Stimulated activated CD4-positive, alpha-beta T cell treated with anti-CD3 and anti-CD28 coated beads, Interleukin-12 subunit alpha, Interleukin-12 subunit beta, amount 100 ng/mL, for 48 hours (primary cell): ENCODE measurements at regions not wholly inside any gene's neighbourhood (a gene's known extent, or its start where the extent isn't known, plus 50 kb on each side); places are given as distances from the start of the nearest gene placed in this dataset.

Experiments used
- DNase-seq, 3 donors: peaks; one replicate each; pipeline ENCODE4 v3.0.0-alpha.2; 2020; ENCODE audit warnings: low read depth in 2 of 3, low spot score in 1 of 3

GRCh38 chr22:49334449-49334789 lies 493.3 kb downstream of the BRD1 start:
- no peak for DNase-seq

DNA sequence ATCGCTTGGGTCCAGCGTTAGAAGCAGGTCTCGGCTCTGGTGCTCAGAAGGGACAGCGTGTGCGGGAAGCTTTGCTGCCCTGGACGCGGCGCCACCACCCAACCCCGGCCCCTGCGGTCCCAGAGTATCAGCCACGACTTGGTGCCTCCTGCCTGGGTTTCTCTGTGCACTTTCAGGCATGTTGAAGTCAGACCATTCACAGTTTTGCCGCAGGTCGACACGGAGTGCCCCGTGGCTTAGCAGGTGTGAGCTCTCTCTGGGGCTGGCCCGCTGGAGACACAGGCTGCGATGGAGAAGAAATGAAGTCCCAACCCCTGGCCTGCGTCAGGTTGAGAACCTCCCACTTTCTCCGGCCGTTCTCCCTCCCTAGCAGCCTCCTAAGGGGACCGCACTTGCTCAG lies 494.5 kb downstream of the BRD1 start:
- no peak for DNase-seq

- no peak for DNase-seq
Observed at GRCh38 chr22:49332691-49333090, 495.0 kb downstream of the BRD1 start.

- no peak for DNase-seq
Observed at GRCh38 chr22:49331878-49332277, 495.8 kb downstream of the BRD1 start.

GRCh38 chr22:49331223-49331815 lies 496.4 kb downstream of the BRD1 start:
- DNase-seq, result no peak

DNA sequence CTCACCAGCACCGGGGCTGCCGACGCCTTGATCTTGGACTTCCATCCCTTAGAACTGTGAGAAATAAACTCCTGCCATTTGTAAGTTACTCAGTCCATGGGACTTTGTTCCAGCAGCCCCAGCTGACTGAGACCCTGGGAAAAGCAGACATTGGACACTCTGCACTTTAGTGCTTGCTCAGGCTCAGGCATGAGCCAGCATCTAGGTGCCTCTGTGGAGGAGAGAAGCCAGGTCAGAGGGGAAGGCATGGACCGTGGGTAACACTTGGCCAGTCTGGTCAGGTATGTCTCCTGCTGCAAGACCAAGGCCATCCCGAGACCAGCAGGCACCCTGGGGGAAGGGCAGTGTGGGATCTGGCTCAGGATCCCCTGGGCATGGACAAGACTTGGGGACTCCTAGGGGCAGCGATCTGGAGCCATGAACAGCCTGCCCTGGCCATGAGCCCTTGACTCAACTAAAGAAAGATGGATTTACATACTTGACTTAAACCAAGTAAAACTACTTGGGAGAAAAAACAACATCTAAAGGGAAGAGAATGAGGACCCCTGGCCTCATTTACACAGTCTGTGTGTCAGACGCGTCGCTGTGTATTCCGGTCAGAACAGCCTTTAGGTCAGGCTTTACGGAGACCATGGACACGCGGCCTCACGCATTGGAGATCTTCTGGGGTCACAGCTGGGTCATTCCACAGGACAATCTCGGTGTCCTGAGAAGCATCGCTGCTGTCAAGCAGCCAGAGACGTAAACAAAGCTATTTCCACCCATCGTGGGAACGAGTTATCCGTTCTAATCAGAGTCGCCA lies 497.1 kb downstream of the BRD1 start:
- DNase-seq, result no peak

DNA sequence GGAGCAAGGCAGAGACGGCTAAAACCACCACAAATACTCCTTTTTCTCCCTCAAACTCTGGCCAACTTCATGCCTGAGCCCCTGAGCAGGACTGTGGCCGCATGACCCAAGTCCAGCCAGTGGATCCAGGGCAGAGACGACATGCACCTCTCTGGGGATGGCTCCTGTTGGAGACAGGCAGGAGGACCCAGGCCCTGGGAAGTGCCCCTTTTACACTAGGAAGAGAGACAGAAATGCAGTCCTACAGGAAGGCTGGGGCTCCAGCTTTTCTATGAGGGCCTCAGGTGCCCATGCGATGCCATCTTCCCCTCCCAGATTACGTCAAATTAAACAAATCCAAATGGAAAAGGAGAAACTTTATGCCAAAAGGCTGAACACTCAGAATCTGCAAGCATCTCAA lies 498.0 kb downstream of the BRD1 start:
- no peak for DNase-seq

- no peak for DNase-seq
Observed at GRCh38 chr22:49328630-49329405, 498.9 kb downstream of the BRD1 start.

GRCh38 chr22:49328118-49328475 lies 499.6 kb downstream of the BRD1 start:
- DNase-seq, result no peak

DNA sequence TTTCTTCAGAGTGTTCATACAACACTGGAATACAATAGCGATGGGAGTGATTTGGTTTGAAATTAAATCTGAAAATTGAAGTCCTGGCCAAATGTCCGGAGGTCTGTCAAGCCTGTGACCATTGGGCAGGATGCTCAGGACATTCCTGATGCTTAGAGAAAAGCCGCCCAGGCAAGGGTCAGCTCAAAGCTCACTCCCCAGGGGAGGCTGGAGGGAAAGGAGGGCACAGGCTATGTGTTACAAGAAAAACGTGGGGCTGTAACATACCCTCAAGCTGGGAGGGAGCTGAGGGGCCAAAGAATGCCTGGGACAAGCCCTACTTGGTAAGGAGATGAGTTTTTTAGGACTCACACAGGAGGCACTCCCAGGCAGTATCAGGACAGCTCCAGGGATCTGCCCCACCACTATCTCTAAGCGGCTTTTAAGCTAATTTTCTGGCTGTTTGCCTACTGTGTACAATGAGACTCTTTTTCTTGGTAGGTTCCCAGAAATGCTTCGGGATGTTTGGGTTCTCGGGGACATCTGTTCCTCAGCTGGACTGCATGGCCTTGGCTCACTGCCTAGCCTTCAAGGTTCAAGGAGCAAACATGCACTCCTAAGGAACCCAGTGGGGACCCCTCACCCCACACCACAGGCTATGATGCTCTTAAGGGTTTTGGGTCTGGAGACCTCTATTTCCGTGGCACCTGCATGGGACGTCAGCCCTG lies 500.1 kb downstream of the BRD1 start:
- DNase-seq, result no peak

DNA sequence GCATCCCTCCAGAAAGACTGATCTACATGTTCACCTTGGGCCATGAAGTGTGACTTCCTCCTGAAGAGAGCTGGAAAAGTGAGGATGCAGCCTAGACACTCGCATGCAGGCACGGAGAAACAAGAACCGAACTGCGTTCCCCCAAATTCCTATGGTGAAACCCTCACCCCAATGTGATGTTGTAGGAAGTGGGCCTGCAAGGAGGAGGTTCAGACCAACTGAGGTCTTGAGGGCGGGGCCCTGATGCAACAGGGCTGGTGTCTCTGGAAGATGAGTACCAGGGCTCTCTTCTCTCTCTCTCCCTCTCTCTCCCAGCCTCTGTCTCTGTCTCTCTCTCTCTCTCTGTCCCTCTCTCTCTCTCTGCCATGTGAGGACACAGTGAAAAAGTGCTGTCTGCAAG lies 501.1 kb downstream of the BRD1 start:
- no peak for DNase-seq

DNA sequence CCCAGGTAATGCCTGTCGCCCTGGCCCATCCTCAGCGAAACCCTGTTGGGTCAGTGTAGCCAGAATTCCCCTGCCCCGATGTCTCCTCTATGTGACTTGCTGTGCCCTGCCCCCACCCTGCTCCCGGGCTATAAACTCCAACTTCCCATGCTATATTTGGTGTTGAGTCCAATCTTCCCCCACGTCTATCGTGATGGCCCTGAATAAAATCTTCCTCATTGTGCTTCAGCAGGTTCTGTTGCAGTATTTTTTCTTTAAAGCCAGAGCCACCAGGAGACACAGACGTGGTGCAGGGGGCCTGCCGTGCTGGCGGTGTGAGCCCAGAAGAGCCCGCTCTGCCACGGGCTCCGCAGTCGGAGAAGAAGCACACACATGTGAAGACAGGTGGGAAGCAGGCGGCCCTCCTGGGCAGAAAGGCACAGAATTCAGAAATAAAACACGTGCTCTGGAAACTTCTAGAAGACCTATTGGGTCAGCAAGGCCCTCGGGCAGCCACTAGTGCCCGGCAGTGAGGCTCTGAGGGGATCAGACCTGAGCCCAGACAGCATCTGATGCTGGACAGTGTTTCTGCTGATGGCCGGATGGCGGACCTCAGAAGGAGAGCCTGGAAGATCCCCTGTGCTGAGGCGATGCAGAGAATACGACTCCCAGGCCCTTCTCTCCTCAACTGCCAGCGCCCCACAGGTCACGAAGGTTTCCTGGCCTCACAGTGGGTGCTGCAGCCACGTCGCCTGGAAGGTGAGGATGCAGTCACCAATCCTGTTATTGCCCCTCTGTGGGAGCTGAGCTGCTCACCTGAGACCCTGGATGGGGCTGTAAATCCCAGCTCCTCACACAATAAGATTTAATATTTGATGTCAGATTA lies 501.9 kb downstream of the BRD1 start:
- DNase-seq, result no peak

DNA sequence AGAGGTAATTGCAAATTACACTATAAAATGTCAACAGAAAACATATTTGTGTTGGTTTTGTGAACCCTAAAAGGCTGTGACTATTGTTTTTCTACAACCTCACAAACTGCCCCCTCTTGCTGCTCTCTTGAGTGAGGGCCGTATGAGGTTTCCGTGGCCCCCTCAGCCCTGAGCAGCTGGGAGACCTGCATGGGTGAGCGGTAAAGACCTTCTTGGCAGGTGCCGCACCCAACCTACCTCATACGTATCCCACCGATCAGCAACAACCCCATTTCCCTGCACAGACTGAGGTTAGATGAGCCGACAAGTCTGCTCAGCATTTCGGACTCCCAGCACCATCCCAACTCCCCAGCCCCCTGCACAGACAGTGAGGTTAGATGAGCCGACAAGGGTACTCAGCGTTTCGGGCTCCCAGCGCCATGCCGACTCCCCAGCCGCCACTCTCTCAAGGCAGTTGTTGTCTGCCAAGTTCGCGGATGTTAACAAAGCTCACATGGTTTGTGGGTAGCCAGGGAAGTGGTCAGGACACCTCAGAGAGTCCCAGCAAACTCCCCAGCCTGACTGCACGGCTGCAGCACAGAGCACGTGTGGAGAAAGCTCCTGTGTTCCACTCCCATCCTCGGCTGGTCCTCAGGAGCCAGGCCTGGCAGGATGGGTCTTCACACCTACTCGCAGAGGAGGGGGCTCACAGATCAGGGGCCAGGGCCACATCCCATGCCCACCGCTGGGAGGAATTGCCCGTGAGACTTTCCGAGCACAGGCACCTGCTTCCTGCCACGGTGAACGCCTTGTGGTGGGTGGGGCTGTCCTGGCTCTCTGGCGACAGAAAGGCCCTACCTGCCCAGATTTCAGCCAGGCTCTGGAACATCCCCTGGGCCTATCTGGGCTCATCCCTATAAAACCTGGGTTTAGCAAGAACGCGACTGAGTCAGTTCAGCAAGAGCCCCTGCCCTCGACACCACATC lies 502.9 kb downstream of the BRD1 start:
- DNase-seq, result no peak

- DNase-seq, result no peak
Observed at GRCh38 chr22:49323751-49324415, 503.8 kb downstream of the BRD1 start.

GRCh38 chr22:49322861-49323622 lies 504.6 kb downstream of the BRD1 start:
- no peak for DNase-seq

DNA sequence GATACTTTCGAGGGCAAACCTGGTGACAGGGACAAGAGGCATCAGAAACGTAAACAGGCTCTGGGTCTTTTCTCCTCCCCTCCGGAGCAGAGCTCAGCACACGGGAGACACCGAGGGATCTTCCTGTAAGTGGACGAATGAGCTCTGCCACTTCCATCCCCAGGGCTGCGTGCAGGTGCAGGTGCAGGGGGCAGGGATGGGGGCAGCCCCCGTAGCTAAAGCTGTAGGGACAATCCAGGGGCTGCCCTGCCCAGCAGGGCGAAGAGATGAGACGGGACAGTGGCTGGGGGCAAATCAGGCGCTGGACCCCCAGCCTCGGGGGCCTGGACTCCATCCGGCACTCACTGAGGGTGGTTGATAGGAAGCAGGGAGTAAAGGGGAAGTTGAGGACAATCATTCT lies 505.4 kb downstream of the BRD1 start:
- DNase-seq, result no peak

DNA sequence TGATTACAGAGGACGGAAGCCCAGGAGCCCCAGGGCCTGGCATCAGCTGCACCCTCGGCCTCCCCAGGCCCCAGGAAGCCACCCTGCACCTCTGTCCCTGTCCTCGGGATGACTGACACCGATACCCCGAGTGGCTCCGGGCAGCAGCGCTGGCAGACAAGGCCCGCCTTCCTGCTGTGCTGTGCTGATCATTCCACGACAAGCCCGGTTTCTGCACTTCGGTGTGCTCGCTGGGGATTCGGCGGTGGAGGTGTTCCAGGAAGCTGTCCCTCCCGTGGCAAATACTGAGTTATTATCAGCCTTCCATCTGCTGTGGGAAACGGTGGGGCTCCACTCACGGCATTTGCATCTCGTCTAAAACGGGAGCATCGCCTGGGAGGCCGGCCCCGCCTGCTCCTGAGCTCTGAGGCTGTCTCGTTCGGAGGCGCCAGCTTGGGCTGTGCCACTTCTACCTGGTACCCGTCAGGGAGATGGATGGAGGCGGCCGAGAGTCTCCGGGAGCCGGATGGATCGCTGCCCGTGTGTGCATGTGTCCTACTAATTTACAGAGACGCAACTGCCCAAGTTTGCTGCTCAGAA lies 506.1 kb downstream of the BRD1 start:
- DNase-seq, result no peak
